Posterior vena cava (tissue), 2 donors: ENCODE measurements at regions not wholly inside any gene's neighbourhood (a gene's known extent, or its start where the extent isn't known, plus 50 kb on each side); places are given as distances from the start of the nearest gene placed in this dataset.

Experiments used
- DNase-seq: peaks from one replicate; pipeline ENCODE4 v3.0.0-alpha.2; 2020; ENCODE audit warnings: low spot score
- intact Hi-C, 2 donors: fragments of 100-400 bp; cut with DNase I; formaldehyde crosslinking; loops; one replicate each; pipeline versions ENCODE4 v1.14.1 to v1.14.2; 2022 to 2023
- donor health status: DM: yes; HTN: yes; CAD: no.
- donor health status: DM: yes; HTN: yes; CAD: no.

GRCh38 chr11:116473206-116473769 lies 299.5 kb downstream of the BUD13 start:
- DNase-seq: no peak
- intact Hi-C loops: no loop called here

DNA sequence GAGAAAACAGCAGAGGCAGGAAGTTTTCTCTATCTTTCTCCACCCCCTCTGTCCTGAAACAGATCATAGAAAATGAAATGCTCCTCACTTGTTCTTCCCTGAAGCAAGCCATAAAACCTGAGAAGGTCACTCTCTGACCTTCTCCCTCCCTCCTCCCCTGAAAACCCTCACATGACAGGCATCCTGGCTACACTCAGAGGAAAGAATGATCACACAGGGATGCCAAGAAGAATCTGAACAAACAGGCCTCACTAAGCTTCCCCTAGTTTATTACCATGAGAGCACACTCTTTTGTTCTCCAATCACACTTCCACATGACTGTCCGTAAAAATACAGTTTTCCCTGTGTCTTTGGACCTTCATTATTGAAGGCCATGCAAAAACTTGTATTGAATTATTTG lies 300.1 kb downstream of the BUD13 start:
- intact Hi-C loops: no loop called here
- no peak for DNase-seq

- no peak for DNase-seq
- intact Hi-C loops: no loop called here
Observed at GRCh38 chr11:116471608-116472256, 301.1 kb downstream of the BUD13 start.

DNA sequence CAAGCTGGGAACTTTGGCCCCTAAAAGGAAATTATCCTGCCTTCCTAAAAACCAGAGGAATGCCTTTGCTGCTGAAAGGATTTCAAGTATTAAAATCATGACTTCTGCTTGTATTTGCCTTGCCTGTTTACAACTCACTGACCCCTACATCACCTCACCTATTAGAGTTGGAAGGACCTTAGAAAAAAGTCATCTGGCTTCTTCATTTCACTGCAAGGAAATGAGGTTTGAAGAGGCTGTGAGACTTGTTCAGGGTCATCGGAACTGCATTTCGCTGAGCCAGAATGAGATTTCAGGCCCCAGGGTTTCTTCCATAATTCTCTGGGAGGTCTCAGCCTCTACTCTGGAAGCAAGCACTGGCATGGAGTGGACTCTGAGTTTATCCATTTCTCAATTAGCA lies 304.1 kb downstream of the BUD13 start:
- DNase-seq: no peak
- intact Hi-C loops: no loop called here

GRCh38 chr11:116467823-116468222 lies 305.0 kb downstream of the BUD13 start:
- intact Hi-C loops: no loop called here
- DNase-seq: no peak

DNA sequence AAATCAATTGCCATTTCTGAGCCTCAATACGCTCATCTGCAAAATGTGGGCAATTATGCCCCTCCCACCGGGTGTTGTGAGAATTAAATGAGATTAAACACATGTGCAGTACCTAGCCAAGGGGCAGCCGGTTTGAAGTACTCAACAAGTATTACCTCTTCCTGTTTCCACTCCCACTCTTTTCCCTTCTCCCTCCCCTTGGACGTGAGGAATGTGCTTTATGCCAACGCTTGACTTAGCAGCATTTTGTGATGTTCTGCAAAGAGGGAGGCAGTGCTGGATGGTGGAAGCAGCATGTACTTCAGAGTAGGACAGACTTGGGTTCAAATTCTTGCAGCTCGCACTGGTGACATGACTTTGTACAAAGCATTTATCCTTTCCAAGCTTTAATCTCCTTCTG lies 306.0 kb downstream of the BUD13 start:
- intact Hi-C loops: no loop called here
- no peak for DNase-seq

DNA sequence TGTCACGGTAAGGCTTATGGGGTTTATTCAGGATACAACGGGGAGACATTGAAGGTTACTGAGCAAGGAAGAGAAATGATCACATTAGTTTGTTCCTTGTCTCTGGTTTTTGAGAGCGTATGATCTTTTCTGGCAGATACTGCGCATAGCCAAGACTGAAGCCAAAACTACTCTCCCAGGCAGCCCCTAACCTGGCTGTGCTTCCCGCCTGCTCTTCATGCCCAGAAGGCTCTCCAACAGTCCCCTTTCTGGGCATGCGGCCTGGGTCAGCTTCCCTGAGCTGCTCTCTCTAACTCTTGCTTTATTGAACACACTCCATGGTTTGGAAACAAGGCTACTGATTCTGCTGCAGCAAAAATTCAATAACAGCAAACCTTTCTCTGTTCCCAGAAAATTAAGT lies 306.6 kb downstream of the BUD13 start:
- no peak for DNase-seq
- intact Hi-C loops: no loop called here

DNA sequence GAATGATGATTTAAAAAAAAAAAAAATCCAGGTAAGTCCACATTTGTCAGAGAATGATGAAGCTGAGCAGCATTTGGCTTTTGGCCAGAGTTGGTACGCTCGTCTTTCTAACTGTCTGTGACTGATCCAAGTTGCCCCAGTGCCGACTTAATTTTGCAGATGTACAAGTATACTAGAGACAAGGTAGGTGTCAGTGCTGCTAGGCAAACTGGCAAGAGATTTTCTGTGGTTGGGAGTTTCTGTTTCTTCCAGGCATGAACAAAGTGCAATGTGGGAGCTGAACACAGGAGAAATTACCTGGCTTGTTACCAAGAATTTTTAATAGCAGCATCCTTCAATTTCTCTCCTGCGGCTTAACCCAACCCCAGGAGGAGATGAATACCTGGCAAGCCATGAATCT lies 307.7 kb downstream of the BUD13 start:
- intact Hi-C loops: no loop called here
- DNase-seq: no peak

GRCh38 chr11:116461789-116462188 lies 311.0 kb downstream of the BUD13 start:
- DNase-seq: no peak
- intact Hi-C loops: no loop called here

- intact Hi-C loops: no loop called here
- no peak for DNase-seq
Observed at GRCh38 chr11:116460156-116460920, 312.4 kb downstream of the BUD13 start.

DNA sequence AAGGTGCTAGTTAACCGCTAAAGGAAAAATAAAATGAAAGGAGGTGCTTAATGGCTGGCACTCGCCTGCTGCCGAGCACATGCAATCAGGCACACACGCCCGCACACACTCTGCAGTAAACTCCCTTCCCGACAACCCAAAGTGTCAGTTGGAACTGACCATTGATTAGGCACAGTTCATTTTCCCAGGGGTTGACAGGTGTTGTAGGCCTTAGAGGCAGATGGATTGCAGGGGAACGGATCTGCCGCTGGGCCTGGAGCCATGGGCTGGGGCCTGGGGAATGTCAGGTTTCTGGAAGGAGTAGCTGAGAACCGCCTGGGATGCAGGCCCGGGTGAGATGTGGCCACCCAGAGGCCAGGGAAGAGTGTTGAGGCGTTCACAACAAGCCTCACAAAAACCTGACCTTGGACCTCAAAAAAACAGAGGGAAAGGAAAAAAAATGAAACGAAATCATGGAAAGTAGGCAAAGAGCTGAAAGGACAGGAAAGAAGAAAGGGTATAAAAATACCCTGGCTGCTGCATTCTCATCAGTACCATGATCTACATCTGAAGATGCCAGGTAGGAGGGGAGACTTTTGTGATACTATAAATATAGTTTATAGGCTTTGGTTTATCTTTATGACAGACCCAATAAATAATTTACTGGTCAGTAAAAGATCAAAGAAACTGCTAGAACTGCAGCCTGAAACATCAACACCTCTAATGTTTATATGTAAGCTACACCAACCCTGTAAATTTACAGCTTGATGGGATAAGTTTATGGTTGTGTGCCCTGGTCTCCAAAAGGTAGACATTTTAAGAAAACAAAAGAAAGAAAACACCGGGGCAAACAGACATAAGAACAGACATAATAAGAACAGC lies 313.4 kb downstream of the BUD13 start:
- DNase-seq: no peak
- intact Hi-C loops: no loop called here

DNA sequence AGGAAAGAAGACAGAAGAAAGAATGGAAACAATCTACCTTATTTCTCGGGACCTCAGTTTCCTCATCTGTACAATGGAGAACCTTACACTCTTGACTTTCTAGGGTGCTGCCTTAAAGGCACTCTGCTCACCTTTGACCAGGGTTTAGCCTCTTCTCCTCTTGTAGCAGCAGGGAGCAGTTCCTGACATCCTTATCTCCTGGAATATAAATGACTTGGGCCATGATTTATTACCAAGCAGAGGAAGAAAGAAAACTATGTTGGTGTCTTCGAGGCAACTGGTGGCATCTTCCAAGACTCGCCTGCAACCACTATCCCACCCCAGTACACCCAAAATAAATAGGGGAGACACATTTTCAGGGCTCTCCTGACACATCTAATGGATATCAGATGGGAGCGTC lies 314.2 kb downstream of the BUD13 start:
- DNase-seq: no peak
- intact Hi-C loops: no loop called here

DNA sequence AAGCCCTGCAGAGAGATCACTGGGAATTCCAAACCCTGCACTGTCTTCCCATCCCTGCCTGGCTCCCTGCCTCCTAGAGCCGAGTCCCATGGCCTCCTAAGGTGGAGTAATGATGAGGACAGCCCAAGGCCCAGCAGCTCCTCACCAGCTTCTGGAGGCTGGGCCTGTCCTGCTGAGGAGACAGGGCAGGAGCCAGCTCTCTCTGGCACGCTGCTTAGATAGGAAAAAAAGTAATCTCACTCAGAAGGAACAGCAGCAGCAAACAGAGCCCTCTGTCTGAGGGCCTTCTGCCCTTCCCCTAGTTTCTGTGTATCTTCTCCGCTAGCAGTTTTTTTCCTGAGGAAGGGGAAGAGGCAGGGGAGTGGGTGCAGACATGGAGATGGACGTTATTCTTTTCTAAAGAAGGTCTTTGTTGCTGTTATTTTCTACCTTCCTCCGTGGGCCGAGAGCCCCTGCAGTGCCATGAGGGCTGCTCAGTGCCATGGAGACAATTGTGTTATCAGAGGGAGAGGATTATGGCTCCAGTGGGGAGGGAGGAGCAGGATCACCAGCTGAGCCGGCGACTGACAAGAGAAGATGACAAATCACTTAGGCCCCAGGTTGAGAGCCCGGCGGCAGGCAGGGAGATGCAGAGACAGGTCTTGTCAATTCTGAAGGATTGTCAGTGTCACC lies 315.3 kb downstream of the BUD13 start:
- intact Hi-C loops: no loop called here
- DNase-seq: no peak

DNA sequence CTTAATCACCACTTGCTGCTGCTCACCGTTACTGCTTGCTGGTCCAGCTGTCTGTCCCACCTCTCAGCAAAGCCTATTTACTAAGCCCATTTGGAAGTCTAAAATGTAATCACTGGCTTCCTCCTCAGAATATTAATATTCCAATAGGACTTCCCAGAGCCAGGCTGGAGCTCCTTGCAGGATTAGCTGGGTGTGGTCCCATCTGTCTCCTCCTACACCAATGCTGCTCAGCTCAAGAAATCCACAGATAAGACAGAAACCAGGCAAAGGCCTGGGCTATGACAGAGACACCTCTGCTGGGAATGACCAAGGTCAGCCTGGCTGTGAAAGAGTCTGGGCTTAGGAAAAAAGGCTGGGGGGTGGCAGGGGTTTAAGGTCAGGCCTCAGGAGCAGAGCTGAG lies 317.8 kb downstream of the BUD13 start:
- intact Hi-C loops: no loop called here
- no peak for DNase-seq

- intact Hi-C loops: no loop called here
- DNase-seq: no peak
Observed at GRCh38 chr11:116454020-116454645, 318.7 kb downstream of the BUD13 start.

DNA sequence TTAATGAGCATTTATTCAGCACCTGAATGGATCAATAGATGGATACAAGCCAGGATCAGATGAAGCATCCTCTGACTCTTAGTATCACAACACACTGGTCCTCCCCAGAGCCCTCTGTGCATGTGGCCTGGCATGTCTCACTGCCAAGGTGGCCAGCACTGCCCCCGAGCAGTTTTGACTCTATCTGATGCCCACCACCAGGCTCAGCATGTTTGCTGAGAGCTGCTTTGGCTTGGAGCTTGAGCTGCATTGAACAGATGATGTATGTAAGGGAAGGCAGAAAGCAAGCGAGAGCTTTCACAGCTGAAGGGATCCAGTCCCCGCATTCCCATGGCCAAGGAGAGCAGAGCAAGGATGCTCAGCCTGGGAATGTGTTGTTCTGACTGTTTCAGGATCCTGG lies 320.3 kb downstream of the BUD13 start:
- DNase-seq: no peak
- intact Hi-C loops: no loop called here

- no peak for DNase-seq
- intact Hi-C loops: no loop called here
Observed at GRCh38 chr11:116449522-116449921, 323.3 kb downstream of the BUD13 start.

- intact Hi-C loops: no loop called here
- DNase-seq: no peak
Observed at GRCh38 chr11:116446048-116446941, 326.5 kb downstream of the BUD13 start.
